T follicular helper cell (primary cell): ENCODE measurements at regions not wholly inside any gene's neighbourhood (a gene's known extent, or its start where the extent isn't known, plus 50 kb on each side); places are given as distances from the start of the nearest gene placed in this dataset.
"Not testable (repeated sequence)": the region's sequence is repeated elsewhere in the genome, so short reads cannot be mapped to it uniquely, and the experiment has no call there.

ENCODE experiments used
- DNase-seq: peaks from one replicate; pipeline ENCODE4 v3.0.0-alpha.2; 2020; ENCODE audit warnings: low read depth

DNA sequence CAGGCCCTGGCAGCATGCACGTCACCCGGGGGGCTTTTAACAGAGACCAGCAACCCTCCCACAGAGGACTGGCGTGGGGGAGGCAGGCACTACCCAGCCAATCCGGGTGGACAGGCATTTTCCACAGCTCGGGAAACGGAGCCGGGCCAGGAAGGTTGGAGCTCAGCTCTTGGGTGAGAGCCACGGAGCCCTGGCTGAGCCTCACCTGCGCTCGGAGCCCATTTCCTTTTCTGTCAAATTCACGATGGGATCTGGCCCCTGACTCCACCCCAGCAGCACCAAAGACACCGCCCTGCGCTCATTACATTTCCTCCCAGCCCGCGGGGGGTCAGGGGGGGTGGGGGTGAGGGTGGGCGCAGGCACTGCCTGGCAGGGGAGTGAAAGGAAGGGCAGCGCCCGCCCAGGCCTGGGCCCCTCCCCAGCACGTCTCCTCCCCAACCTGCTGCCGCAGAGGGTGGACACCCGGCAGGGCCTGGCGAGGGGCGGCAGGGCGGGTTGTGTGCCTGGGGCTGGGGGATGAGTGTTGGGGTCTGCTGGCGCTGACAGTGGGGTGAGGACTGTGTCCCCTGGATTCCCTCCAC is 145.4 kb downstream of the LAT start:
- DNase-seq = not testable (repeated sequence)

- DNase-seq = not testable (repeated sequence)
Measured at GRCh38 chr16:29129458-29130038, 144.7 kb downstream of the LAT start.

GRCh38 chr16:29128732-29129457 is 144.0 kb downstream of the LAT start:
- DNase-seq = not testable (repeated sequence)

- DNase-seq = not testable (repeated sequence)
Measured at GRCh38 chr16:29127806-29128420, 143.1 kb downstream of the LAT start.

- DNase-seq = no peak
Measured at GRCh38 chr16:29126616-29127015, 141.8 kb downstream of the LAT start.

- no peak for DNase-seq
Measured at GRCh38 chr16:29126057-29126494, 141.2 kb downstream of the LAT start.

GRCh38 chr16:29124828-29125227 is 140.0 kb downstream of the LAT start:
- no peak for DNase-seq

DNA sequence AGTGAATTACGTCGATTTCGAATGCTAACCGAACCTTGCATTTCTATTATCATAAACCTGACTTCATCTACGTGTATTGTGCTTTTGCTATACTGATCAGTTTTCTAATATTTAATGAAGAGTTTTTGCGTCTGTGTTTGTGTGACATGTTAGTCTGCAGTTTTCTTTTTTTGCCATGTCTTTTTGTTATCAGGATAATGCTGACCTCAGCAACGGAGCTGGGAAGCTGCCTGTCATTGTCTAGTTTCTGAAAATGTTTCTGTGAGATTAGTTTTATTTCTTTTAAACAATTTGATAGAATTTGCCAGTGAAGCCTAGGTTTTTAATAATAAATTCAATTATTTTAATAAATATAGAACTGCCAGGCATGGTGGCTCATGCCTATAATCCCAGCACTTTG is 139.3 kb downstream of the LAT start:
- DNase-seq = not testable (repeated sequence)

- DNase-seq = not testable (repeated sequence)
Measured at GRCh38 chr16:29120680-29121079, 135.8 kb downstream of the LAT start.

GRCh38 chr16:29118301-29118957 is 133.6 kb downstream of the LAT start:
- DNase-seq = not testable (repeated sequence)

GRCh38 chr16:29117631-29118030 is 132.8 kb downstream of the LAT start:
- no peak for DNase-seq

- DNase-seq = no peak
Measured at GRCh38 chr16:29116980-29117379, 132.1 kb downstream of the LAT start.

DNA sequence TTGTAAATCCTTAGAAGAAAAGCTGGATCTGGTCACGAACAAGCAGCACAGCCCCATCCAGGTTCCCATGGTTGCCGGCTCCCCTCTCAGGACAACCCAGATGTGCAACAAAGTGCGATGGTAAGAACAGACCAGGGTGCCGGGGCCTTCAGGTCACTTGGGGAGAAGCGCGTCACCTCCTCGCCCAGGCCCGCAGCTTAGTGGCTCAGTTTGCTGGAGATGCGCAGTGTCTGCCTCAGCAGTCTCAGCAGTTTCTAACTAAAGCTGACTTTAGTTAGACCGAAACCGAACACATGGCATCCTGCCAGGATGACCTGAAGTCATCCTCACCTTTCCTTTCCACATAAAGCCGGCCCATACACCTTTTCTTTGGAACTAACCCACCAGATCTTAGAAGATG is 131.4 kb downstream of the LAT start:
- DNase-seq = not testable (repeated sequence)

DNA sequence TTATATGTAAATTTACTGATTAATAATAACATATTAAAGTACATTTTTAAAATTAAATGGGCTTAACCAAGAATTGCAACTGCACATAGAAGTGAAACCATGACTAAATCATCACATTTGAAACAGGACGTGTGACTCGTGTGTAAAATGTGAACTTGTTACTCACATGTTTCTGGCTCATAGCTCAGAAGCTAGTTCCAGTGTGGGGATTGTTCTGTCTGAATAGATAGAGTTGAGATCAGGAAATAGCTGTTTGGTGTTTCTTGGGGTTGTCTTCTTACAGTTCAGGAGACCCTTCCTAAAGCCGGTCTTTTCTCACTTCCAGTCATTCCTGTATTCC is 130.9 kb downstream of the LAT start:
- DNase-seq = not testable (repeated sequence)

DNA sequence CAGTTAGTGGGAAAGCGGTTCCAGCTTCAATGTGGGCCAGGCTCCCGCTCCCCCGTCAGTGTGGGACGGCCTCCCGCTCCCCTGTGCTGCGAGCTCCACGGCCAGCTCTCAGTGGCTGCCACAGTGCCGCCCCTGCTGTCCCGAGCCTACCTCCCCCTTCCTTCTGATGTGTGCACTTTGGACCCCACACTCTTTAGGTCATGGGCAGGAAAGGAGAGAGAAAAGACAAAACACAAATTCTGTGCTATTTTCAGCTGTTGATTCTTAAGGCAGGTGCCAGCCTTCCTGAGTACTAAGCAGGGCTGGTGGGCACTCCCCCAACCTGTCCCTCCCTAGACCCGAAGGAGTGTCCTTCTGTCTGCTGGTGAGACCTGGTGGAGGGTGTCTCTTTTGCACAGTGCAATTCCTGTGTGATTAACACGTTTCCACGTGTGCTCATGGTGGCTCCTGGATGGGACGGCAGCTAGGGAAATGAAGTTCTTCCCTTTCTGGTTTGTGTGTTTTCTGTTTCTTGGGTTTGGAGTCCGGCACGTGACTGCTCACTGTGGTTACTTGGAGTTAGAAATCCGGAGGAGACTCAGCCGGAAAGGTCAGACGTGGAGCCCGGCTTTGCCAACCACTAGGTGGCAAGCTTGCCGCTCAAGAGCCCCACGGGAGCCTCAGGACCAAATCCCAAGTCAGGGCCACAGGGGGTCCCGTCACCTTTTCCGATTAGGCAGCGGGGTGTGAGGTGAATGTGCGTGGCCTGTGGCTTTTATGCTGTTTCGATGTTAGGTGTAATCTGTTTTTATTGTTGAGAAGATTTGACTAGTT is 130.3 kb downstream of the LAT start:
- not testable (repeated sequence) for DNase-seq

GRCh38 chr16:29114574-29114973 is 129.7 kb downstream of the LAT start:
- no peak for DNase-seq

GRCh38 chr16:29113446-29113845 is 128.6 kb downstream of the LAT start:
- DNase-seq = not testable (repeated sequence)

DNA sequence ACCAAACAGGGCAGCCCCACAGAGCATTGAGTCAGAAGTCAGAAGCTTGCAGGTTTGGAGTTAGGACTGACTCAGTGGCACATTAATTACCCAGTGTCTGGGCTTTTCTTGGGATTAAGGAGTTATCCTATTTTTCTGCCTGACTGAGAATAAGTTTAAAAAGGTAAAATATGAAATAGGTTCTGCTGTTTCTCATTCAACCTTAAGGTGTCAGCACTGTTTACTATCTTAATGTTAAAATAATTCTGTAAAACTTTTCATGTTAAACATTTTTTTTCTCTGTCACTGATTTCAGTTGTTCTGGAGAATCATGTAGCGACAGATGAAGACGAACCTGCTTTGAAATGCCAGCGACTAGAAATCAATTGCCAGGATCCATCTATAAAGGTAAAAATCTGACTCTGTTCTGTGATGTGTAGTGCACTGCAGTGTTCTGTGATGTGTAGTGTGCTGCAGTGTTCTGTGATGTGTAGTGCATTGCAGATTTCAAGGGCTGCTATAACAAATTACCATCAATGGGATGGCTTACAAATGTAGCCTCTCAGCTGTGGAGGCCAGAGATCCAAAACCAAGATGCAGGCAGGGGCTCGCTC is 128.0 kb downstream of the LAT start:
- no peak for DNase-seq

GRCh38 chr16:29111901-29112680 is 127.2 kb downstream of the LAT start:
- not testable (repeated sequence) for DNase-seq

DNA sequence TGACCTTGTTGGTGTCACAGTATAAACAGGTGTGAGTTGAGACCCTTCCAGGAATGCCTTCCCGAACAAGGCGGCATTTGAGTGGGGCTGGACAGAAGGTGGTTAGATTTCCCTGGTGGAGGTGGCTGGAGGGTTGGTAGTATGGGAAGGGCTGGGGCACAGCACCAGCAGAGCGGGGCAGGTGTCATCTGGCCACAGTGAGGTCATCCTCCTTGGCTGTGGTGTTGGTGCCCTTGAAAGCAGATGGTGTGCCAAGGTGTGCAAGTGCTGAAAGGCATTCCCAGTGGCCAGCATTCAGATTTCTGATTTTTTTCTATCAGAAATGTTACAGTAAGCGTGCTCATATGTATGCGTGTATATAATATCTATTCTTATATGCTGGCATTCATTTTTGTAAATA is 126.6 kb downstream of the LAT start:
- DNase-seq = no peak
